ENCODE measurements at regions not wholly inside any gene's neighbourhood (a gene's known extent, or its start where the extent isn't known, plus 50 kb on each side); places are given as distances from the start of the nearest gene placed in this dataset.

- intact Hi-C loops (cut with micrococcal nuclease) = no loop called here
- TF ChIP-seq, protein P1, sequence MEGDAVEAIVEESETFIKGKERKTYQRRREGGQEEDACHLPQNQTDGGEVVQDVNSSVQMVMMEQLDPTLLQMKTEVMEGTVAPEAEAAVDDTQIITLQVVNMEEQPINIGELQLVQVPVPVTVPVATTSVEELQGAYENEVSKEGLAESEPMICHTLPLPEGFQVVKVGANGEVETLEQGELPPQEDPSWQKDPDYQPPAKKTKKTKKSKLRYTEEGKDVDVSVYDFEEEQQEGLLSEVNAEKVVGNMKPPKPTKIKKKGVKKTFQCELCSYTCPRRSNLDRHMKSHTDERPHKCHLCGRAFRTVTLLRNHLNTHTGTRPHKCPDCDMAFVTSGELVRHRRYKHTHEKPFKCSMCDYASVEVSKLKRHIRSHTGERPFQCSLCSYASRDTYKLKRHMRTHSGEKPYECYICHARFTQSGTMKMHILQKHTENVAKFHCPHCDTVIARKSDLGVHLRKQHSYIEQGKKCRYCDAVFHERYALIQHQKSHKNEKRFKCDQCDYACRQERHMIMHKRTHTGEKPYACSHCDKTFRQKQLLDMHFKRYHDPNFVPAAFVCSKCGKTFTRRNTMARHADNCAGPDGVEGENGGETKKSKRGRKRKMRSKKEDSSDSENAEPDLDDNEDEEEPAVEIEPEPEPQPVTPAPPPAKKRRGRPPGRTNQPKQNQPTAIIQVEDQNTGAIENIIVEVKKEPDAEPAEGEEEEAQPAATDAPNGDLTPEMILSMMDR (IDR thresholded peaks at IDR 0.05; ENCODE audit: unreplicated experiment) = no peak
- H3K4me3 Mint-ChIP-seq (ENCODE audit: unreplicated experiment) = no peak overlapping the region
- no peak for DNase-seq (ENCODE audit: unreplicated experiment)
- H3K27ac Mint-ChIP-seq (ENCODE audit: low read depth, unreplicated experiment) = no peak overlapping the region
- H3K27me3 Mint-ChIP-seq (ENCODE audit: insufficient read depth, unreplicated experiment) = peaks cover 11% of the 10 kb centered on the region
- BruUV-seq (replicated peaks) = no TSS peak
- POLR2A ChIA-PET = no interaction called here
- CTCF ChIA-PET = no interaction called here
- no peaks in the 10 kb centered on the region for H3K36me3 Mint-ChIP-seq (ENCODE audit: insufficient read depth, unreplicated experiment)
- H3K4me1 Mint-ChIP-seq (ENCODE audit: insufficient read depth, unreplicated experiment) = peaks cover 11% of the 10 kb centered on the region
- H3K9me3 Mint-ChIP-seq (ENCODE audit: unreplicated experiment) = no peaks in the 10 kb centered on the region
Observed at GRCh38 chr21:37986000-37986399, 69.7 kb upstream of the KCNJ6 start.

GRCh38 chr21:37986751-37987399 lies 70.6 kb upstream of the KCNJ6 start:
- DNase-seq (ENCODE audit: unreplicated experiment) = no peak
- Mint-ChIP-seq H3K4me3 (ENCODE audit: unreplicated experiment) (no peak overlapping the region), H3K4me1 (ENCODE audit: insufficient read depth, unreplicated experiment) (peaks cover 11% of the 10 kb centered on the region), H3K9me3 (ENCODE audit: unreplicated experiment) (no peaks in the 10 kb centered on the region), H3K27ac (ENCODE audit: low read depth, unreplicated experiment) (no peak overlapping the region), H3K36me3 (ENCODE audit: insufficient read depth, unreplicated experiment) (no peaks in the 10 kb centered on the region), H3K27me3 (ENCODE audit: insufficient read depth, unreplicated experiment) (peaks cover 17% of the 10 kb centered on the region)
- ChIA-PET POLR2A (no interaction called here), CTCF (no interaction called here)
- intact Hi-C loops (cut with micrococcal nuclease) = no loop called here
- BruUV-seq (replicated peaks) = no TSS peak
- TF ChIP-seq, protein P1 (IDR thresholded peaks at IDR 0.05; ENCODE audit: unreplicated experiment) = no peak

GRCh38 chr21:37987668-37988067 lies 71.4 kb upstream of the KCNJ6 start:
- no peak for DNase-seq (ENCODE audit: unreplicated experiment)
- intact Hi-C loops (cut with micrococcal nuclease) = no loop called here
- Mint-ChIP-seq H3K27me3 (ENCODE audit: insufficient read depth, unreplicated experiment) (peaks cover 22% of the 10 kb centered on the region), H3K9me3 (ENCODE audit: unreplicated experiment) (no peaks in the 10 kb centered on the region), H3K4me1 (ENCODE audit: insufficient read depth, unreplicated experiment) (peaks cover 11% of the 10 kb centered on the region), H3K4me3 (ENCODE audit: unreplicated experiment) (no peak overlapping the region), H3K36me3 (ENCODE audit: insufficient read depth, unreplicated experiment) (no peaks in the 10 kb centered on the region), H3K27ac (ENCODE audit: low read depth, unreplicated experiment) (no peak overlapping the region)
- ChIA-PET POLR2A (no interaction called here), CTCF (no interaction called here)
- TF ChIP-seq, protein P1 (IDR thresholded peaks at IDR 0.05; ENCODE audit: unreplicated experiment) = no peak
- no TSS peak for BruUV-seq (replicated peaks)

DNA sequence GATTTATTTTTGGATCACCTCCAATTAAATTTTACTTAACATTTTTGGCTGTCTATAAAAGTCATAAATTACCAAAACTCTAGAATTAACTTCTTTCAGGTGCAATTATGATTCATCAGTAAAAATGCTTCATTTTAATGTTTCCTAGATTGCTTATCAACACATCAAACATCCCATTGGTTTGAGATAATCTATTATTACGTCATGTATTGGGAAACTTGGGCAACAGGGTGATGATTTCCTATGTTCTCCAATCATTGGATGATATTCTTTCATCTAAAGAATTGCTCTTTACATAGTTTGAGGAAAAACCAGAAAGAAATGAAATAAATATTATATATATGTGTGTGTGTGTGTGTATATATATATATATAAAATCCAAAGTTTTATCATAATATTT lies 76.8 kb upstream of the KCNJ6 start:
- intact Hi-C loops (cut with micrococcal nuclease) = no loop called here
- peaks cover 22% of the 10 kb centered on the region for H3K27me3 Mint-ChIP-seq (ENCODE audit: insufficient read depth, unreplicated experiment)
- no peaks in the 10 kb centered on the region for H3K4me1 Mint-ChIP-seq (ENCODE audit: insufficient read depth, unreplicated experiment)
- DNase-seq (ENCODE audit: unreplicated experiment) = no peak
- H3K27ac Mint-ChIP-seq (ENCODE audit: low read depth, unreplicated experiment) = no peak overlapping the region
- BruUV-seq (replicated peaks) = no TSS peak
- no peaks in the 10 kb centered on the region for H3K36me3 Mint-ChIP-seq (ENCODE audit: insufficient read depth, unreplicated experiment)
- TF ChIP-seq, protein P1 (IDR thresholded peaks at IDR 0.05; ENCODE audit: unreplicated experiment) = no peak
- no peaks in the 10 kb centered on the region for H3K9me3 Mint-ChIP-seq (ENCODE audit: unreplicated experiment)
- H3K4me3 Mint-ChIP-seq (ENCODE audit: unreplicated experiment) = no peak overlapping the region
- CTCF ChIA-PET = no interaction called here
- POLR2A ChIA-PET = no interaction called here
